HG03097 (cell line): ENCODE measurements at regions not wholly inside any gene's neighbourhood (a gene's known extent, or its start where the extent isn't known, plus 50 kb on each side); places are given as distances from the start of the nearest gene placed in this dataset.

Experiments used
- ATAC-seq: cut with Tn5 transposase; IDR thresholded peaks from one replicate; pipeline ENCODE4 v1.9.1; 2021; ENCODE audit not compliant: unreplicated experiment, low FRiP score

- no peak for ATAC-seq
Measured at GRCh38 chr14:56494167-56494566, 85.4 kb upstream of the TMEM260 start.

DNA sequence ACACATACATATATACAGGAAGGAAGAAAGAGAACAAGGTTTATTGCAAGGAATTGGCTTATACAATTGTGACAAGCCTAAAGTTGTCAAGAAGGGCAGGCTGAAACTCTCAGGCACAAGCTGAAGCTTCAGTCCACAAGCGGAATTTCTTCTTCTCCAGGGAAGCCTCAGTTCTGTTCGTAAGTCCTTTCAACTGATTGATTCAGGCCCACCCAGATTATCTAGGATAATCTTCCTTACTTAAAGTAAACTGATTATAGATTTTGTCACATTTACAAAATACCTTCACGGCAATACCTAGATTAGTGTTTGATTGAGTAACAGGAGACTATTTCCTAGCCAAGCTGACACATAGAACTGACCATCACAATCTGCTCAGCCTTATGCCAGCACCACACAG lies 81.5 kb upstream of the TMEM260 start:
- no peak for ATAC-seq

- ATAC-seq: no peak
Measured at GRCh38 chr14:56501909-56502530, 77.6 kb upstream of the TMEM260 start.

GRCh38 chr14:56505361-56505760 lies 74.2 kb upstream of the TMEM260 start:
- ATAC-seq: no peak

DNA sequence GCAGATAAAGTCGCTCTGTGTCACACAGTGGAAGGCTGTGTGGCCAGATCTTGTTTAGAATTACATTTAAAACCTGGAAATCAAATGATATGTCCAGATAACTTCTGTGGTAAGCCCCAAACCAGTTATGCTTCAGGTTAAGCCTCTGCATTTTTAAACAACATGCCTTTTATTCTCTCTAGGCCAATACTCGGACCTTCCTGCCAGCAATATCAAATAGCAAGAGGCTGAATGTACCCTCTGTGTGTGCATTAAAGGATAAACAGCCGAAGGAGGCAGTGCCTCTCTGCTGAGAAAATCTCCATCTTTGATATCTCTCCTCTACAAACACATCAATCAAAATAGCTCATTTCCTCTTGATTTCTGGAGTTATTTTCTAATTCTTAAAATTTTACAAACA lies 67.1 kb upstream of the TMEM260 start:
- ATAC-seq: no peak

- no peak for ATAC-seq
Measured at GRCh38 chr14:56514663-56515371, 64.8 kb upstream of the TMEM260 start.

GRCh38 chr14:56515739-56516138 lies 63.9 kb upstream of the TMEM260 start:
- no peak for ATAC-seq

DNA sequence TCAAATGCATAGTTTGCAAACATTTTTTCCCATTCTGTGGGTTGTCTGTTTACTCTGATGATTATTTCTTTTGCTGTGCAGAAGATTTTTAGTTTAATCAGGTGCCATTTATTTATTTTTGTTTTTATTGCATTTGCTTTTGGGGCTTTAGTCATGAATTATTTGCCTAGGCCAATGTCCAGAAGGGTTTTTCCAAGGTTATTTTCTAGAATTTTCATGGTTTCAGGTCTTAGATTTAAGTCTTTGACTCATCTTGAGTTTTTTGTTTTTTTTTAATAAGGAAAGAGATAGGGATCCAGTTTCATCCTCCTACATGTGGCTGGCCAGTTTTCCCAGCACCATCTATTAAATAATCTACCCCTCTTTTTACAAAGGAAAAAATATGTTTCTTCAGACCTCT lies 57.2 kb upstream of the TMEM260 start:
- no peak for ATAC-seq

DNA sequence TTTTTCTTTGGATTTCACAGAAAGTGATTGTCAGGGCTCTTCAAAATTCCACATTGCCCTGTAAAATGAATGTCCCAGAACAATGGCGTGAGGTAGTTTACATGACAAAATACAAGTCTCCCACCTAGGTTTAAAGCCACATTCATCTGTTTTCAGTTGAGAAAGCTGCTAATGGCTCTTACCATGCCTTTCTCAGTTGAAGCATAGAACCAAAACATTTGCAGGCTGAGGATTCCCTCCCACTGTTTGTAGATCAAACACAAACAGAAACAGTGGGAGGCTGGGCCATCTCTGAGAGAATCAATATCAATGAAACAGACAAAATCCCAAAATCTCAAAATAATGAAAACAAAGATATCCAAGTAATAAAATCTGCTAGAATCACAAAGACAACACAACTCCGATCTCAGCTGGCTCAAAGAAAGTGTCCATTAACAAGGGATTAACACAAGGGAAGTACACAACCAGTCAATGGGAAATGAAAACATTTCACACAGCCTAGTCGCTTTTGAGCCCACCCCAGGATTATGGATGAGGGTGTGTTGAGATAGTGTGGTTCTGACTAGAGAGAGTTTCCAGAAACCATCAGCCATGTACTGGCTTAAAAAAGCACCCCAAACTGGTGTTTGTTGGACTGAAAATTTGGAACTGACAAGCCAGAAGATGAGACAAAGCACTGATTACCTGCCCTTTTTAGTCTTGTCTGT lies 54.5 kb upstream of the TMEM260 start:
- ATAC-seq: no peak

- ATAC-seq: no peak
Measured at GRCh38 chr14:56528927-56529326, 50.7 kb upstream of the TMEM260 start.
